ENCODE measurements at regions not wholly inside any gene's neighbourhood (a gene's known extent, or its start where the extent isn't known, plus 50 kb on each side); places are given as distances from the start of the nearest gene placed in this dataset.
"Not testable (repeated sequence)": the region's sequence is repeated elsewhere in the genome, so short reads cannot be mapped to it uniquely, and the experiment has no call there.

- no peak for DNase-seq
Measured at GRCh38 chr7:67361150-67361549, 364.5 kb downstream of the TYW1 start.

DNA sequence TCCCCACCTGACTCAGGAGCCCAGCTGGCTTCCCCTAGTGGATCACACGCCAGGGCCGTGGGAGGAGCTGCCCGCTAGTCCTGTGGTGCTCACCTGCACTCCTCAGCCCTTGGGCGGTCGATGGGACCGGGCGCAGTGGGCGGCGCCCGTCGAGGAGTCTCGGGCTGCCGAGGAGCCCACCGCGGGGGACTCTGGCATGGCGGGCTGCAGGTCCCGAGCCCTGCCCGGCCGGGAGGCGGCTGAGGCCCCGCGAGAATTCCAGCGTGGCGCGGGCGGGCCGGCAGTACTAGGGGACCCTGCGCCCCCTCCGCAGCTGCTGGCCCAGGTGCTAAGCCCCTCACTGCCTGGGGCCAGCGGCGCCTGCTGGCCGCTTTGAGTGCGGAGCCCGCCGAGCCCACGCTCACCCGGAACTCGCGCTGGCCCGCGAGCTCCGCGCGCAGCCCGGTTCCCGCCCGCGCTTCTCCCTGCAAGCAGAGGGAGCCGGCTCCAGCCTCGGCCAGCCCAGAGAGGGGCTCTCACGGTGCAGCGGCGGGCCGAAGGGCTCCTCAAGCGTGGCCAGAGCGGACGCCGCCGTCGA is 367.9 kb downstream of the TYW1 start:
- no peak for DNase-seq

DNA sequence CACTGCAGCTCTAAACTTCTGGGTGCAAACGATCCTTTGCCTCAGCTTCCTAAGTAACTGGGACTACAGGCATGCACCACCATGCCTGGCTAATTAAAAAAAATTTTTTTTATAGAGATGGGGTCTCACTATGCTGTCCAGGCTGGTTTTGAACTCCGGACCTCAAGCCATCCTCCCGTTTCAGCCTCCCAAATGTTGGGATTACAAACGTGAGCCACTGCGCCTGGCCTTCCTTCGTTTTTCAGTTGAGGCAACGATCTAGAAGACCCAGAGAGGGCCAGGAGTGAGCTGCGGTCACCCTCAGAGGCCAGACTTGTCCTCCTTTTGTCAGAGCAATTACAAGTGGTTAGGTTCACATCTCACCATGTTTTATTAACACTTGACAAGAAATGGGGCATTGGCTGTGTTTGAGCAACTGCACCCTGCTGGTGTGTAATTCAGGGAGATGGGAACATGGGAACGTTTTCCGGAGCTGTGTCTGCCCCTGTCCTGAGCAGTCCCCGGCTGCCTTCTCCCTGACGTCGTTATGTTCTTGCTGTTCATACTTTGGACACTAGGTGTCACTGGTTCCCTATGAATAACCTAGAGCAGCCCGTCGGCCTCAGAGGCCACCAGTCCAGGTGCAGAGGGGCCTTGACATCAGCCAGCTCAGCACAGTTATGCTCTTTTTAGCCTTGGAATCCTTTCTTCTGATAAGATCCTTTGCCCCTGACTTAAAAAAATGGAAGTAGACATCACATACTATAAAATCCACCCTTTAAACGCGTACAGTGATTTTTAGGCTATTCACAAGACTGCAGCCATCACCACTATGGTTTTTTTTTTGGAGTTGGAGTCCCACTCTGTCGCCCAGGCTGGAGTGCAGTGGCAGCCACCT is 375.0 kb downstream of the TYW1 start:
- peak; percentile 68 for DNase-seq

DNA sequence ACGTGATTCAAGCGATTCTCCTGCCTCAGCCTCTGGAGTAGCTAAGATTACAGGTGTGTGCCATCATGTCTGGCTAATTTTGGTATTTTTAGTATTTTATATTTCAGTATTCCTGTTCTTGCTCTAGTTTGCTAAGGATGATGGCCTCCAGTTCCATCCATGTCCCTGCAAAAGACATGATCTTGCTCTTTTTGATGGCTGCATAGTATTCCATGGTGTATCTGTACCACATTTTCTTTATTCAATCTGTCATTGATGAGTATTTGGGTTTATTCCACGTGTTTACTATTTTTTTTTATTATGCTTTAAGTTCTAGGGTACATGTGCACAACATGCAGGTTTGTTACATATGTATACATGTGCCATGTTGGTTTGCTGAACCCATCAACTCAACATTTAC is 376.8 kb downstream of the TYW1 start:
- not testable (repeated sequence) for DNase-seq

DNA sequence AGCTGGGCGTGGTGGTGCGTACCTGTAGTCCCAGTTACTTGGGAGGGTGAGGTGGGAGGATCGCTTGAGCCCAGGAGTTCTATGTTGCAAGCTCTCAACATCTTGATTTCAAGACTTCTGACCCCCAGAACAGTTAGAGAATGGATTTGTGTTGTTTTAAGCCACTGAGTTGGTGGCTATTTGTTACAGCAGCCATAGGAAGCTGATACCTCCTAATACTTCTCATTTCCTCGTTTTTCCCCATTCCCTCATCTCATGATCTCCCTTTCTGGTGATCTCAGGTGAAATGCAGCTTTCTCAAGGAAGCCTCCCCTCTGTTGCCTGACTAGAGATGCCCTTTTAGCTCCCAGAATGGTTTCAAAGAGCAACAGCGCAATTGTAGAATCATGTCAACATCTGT is 378.8 kb downstream of the TYW1 start:
- DNase-seq = no peak

- peak; percentile 90 for DNase-seq
Measured at GRCh38 chr7:67377939-67378862, 381.6 kb downstream of the TYW1 start.

- DNase-seq = no peak
Measured at GRCh38 chr7:67380326-67380725, 383.7 kb downstream of the TYW1 start.

DNA sequence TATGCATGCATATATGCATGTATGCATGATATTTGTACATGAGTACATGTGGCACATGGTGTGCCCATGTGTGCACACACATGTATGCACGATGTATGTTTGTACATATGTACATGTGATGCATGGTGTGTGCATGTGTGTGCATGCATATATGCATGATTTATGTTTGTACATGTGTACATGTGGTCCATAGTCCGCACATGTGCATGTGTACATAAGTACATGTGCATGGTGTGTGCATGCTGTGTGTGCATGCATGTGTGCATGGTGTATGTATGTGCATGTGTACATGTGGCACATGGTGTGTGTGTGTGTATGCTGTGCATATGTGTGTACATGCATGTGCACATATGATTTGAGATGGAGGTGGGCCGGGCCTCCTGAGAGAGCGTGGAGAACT is 384.2 kb downstream of the TYW1 start:
- DNase-seq = no peak

GRCh38 chr7:67387851-67388250 is 391.2 kb downstream of the TYW1 start:
- DNase-seq = no peak

DNA sequence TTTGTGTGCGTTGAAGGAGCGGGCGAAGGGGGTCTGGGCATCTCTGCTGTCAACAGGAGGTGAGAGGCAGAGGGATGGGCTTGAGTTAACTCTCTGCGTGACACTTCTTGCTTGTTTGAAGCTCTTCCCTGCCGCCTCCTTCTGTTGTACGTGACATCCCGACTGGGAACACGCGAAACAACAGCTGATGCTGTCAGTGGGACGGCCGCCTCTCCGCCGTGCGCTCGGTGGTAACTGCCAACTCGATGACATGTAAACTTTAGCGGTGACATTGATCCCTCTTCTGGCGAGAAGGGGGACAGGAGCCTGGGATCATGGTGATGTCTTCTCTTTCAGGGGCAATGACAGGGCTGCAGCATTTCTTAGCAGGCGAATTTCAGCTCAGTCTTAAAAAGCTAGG is 394.5 kb downstream of the TYW1 start:
- DNase-seq = no peak

- DNase-seq = no peak
Measured at GRCh38 chr7:67392596-67393438, 396.2 kb downstream of the TYW1 start.

DNA sequence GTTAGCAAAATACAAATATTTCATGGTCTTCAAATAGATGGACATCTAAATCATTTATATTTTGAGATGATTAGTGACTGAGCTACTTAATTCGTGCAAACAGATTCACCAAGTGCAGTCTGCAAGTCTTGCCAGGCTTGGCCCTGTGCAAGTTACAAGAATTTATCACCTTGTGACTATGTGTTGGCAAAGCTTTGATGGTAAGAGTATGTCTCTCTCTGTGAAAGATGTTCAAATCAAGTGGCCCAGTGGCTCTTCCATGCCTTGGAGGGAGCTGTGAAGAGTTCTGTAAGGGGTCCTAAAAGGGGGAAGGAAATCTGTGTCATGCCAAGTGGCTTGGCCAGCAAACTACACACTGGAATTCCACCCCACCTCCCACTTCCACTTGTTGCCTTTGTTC is 397.3 kb downstream of the TYW1 start:
- DNase-seq = no peak

- no peak for DNase-seq
Measured at GRCh38 chr7:67398916-67399315, 402.3 kb downstream of the TYW1 start.

GRCh38 chr7:67401492-67401891 is 404.9 kb downstream of the TYW1 start:
- DNase-seq = no peak

DNA sequence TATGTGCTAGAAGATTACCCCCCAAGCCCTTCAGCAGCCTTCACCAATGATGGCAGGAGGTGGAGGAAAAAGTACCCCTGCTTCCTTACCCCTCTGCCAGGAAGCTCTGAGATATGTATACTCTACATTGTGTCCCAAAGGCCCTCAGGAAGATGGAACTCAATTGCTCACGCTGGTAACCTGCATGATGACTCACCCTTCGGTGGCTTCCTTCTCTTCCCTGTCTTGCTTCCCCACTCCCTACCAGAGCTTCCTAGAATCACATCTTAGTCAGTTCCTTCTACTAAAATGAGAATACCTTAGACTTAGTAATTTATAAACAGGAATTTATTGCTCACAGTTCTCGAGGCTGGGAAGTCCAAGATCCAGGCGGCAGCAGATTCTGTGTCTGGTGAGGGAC is 405.6 kb downstream of the TYW1 start:
- no peak for DNase-seq

GRCh38 chr7:67406976-67407375 is 410.3 kb downstream of the TYW1 start:
- peak; percentile 90 for DNase-seq

DNA sequence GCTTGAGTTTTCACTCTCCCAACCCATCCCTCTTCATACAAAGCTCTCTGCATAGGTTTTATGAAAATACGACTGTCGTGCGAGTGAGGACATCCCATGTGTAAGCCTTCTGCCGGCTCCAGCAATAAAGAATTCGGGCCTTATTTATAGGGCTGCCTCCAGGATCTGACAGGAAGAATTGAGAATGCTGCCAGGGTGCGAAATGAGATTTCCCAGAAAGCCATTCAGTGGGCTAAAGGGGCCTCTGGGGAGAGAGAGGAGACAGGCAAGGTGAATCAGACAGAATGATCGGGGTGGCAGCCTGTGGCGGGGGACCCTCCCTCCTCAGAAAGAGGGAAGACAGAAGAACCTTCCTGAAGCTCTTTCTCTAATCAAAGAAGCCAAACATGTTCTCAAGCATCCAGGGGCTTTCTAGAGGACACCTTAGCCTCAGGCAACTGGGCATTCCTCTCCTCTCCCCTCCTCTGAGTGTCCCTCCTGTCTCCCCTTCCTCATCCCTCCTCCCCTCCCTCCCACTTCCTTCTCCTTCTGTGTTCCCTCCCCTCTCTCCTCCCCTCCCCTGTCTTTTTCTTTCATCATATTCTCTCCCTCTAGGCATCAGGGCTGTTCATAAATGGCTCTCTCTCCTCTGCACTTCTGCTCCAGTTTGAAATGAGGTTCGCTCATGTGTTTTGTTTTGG is 410.9 kb downstream of the TYW1 start:
- no peak for DNase-seq

DNA sequence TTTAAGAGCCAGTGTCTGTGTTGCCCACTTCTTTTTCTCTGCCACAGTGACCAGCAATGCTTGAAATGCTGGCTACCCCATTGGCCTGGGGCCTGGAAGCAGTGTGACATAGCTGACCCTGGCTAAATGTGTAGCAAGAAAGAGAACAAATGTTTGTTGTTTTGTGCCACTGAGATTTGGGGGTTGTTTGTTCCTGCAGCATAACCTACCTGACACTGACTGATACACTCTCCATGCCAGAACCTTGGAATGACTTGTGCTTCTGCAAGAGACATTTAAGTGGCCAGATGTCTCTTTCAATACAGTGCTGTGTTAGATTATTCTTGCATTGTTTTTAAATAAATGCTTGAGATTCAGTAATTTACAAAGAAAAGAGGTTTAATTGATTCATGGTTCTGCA is 411.5 kb downstream of the TYW1 start:
- DNase-seq = no peak

- no peak for DNase-seq
Measured at GRCh38 chr7:67413670-67414069, 417.0 kb downstream of the TYW1 start.

DNA sequence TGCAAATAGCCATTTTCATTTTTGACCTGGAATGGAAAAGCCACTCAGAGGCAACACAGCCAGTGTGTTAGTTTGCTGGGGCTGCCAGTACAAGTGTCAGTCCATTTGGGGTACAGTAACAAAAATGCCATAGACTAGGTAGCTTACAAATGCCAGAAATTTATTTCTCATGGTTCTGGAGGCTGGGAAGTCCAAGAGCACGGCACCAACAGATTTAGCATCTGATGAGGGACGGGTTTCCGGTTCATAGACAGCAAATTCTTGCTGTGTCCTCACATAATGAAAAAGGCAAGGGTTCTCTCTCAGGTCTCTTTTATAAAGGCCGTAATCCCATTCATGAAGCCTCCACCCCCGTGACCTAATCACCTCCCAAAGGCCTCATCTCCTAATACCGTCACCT is 418.2 kb downstream of the TYW1 start:
- no peak for DNase-seq

GRCh38 chr7:67422601-67423000 is 426.0 kb downstream of the TYW1 start:
- DNase-seq = no peak

GRCh38 chr7:67423065-67423464 is 426.4 kb downstream of the TYW1 start:
- DNase-seq = peak; percentile 61

Measured in DMS 273 treated with DMSO at 0.1 percent for 48 hours (cell line).